ENCODE measurements at regions not wholly inside any gene's neighbourhood (a gene's known extent, or its start where the extent isn't known, plus 50 kb on each side); places are given as distances from the start of the nearest gene placed in this dataset.

GRCh38 chr2:238571661-238572372 lies 145.1 kb downstream of the ASB1 start:
- H3K9me3 ChIP-seq (ENCODE audit: control insufficient read depth in 1 of 2, low read length in 2 of 2), result no peaks in the 10 kb centered on the region
- no peak overlapping the region for H3K4me3 ChIP-seq (ENCODE audit: low read depth in 1 of 2, low read length in 2 of 2)
- H3K27me3 ChIP-seq (ENCODE audit: low read depth, low read length), result no peaks in the 10 kb centered on the region
- H3K27ac ChIP-seq (ENCODE audit: low read length), result no peak overlapping the region
- H3K4me1 ChIP-seq (ENCODE audit: control insufficient read depth in 1 of 2, insufficient read depth in 2 of 2, low read length in 2 of 2), result no peaks in the 10 kb centered on the region
- no peaks in the 10 kb centered on the region for H3K36me3 ChIP-seq (ENCODE audit: control insufficient read depth in 1 of 2, insufficient read depth in 2 of 2, low read length in 2 of 2)

GRCh38 chr2:238573065-238573778 lies 146.5 kb downstream of the ASB1 start:
- H3K27ac ChIP-seq (ENCODE audit: low read length), result no peak overlapping the region
- H3K9me3 ChIP-seq (ENCODE audit: control insufficient read depth in 1 of 2, low read length in 2 of 2), result no peaks in the 10 kb centered on the region

GRCh38 chr2:238573916-238574315 lies 147.2 kb downstream of the ASB1 start:
- no peaks in the 10 kb centered on the region for H3K4me1 ChIP-seq (ENCODE audit: control insufficient read depth in 1 of 2, insufficient read depth in 2 of 2, low read length in 2 of 2)
- H3K9me3 ChIP-seq (ENCODE audit: control insufficient read depth in 1 of 2, low read length in 2 of 2), result no peaks in the 10 kb centered on the region
- H3K27ac ChIP-seq (ENCODE audit: low read length), result no peak overlapping the region
- no peak overlapping the region for H3K4me3 ChIP-seq (ENCODE audit: low read depth in 1 of 2, low read length in 2 of 2)
- H3K36me3 ChIP-seq (ENCODE audit: control insufficient read depth in 1 of 2, insufficient read depth in 2 of 2, low read length in 2 of 2), result no peaks in the 10 kb centered on the region
- no peaks in the 10 kb centered on the region for H3K27me3 ChIP-seq (ENCODE audit: low read depth, low read length)

More at GRCh38 chr2:238573065-238573778, 146.5 kb downstream of the ASB1 start:
- Histone ChIP-seq H3K4me1 (ENCODE audit: control insufficient read depth in 1 of 2, insufficient read depth in 2 of 2, low read length in 2 of 2) (no peaks in the 10 kb centered on the region), H3K4me3 (ENCODE audit: low read depth in 1 of 2, low read length in 2 of 2) (no peak overlapping the region), H3K27me3 (ENCODE audit: low read depth, low read length) (no peaks in the 10 kb centered on the region), H3K36me3 (ENCODE audit: control insufficient read depth in 1 of 2, insufficient read depth in 2 of 2, low read length in 2 of 2) (no peaks in the 10 kb centered on the region)

GRCh38 chr2:238574490-238575271 lies 148.0 kb downstream of the ASB1 start:
- Histone ChIP-seq H3K27me3 (ENCODE audit: low read depth, low read length) (no peaks in the 10 kb centered on the region), H3K36me3 (ENCODE audit: control insufficient read depth in 1 of 2, insufficient read depth in 2 of 2, low read length in 2 of 2) (no peaks in the 10 kb centered on the region), H3K9me3 (ENCODE audit: control insufficient read depth in 1 of 2, low read length in 2 of 2) (no peaks in the 10 kb centered on the region), H3K27ac (ENCODE audit: low read length) (no peak overlapping the region), H3K4me3 (ENCODE audit: low read depth in 1 of 2, low read length in 2 of 2) (no peak overlapping the region), H3K4me1 (ENCODE audit: control insufficient read depth in 1 of 2, insufficient read depth in 2 of 2, low read length in 2 of 2) (no peaks in the 10 kb centered on the region)

GRCh38 chr2:238576674-238577073 lies 149.9 kb downstream of the ASB1 start:
- Histone ChIP-seq H3K9me3 (ENCODE audit: control insufficient read depth in 1 of 2, low read length in 2 of 2) (no peaks in the 10 kb centered on the region), H3K4me3 (ENCODE audit: low read depth in 1 of 2, low read length in 2 of 2) (no peak overlapping the region)

GRCh38 chr2:238578256-238578655 lies 151.5 kb downstream of the ASB1 start:
- Histone ChIP-seq H3K9me3 (ENCODE audit: control insufficient read depth in 1 of 2, low read length in 2 of 2) (no peaks in the 10 kb centered on the region), H3K27ac (ENCODE audit: low read length) (no peak overlapping the region), H3K36me3 (ENCODE audit: control insufficient read depth in 1 of 2, insufficient read depth in 2 of 2, low read length in 2 of 2) (no peaks in the 10 kb centered on the region), H3K4me1 (ENCODE audit: control insufficient read depth in 1 of 2, insufficient read depth in 2 of 2, low read length in 2 of 2) (no peaks in the 10 kb centered on the region), H3K4me3 (ENCODE audit: low read depth in 1 of 2, low read length in 2 of 2) (no peak overlapping the region), H3K27me3 (ENCODE audit: low read depth, low read length) (no peaks in the 10 kb centered on the region)

More at GRCh38 chr2:238576674-238577073, 149.9 kb downstream of the ASB1 start:
- Histone ChIP-seq H3K36me3 (ENCODE audit: control insufficient read depth in 1 of 2, insufficient read depth in 2 of 2, low read length in 2 of 2) (no peaks in the 10 kb centered on the region), H3K4me1 (ENCODE audit: control insufficient read depth in 1 of 2, insufficient read depth in 2 of 2, low read length in 2 of 2) (no peaks in the 10 kb centered on the region), H3K27me3 (ENCODE audit: low read depth, low read length) (no peaks in the 10 kb centered on the region), H3K27ac (ENCODE audit: low read length) (no peak overlapping the region)

- H3K4me1 ChIP-seq (ENCODE audit: control insufficient read depth in 1 of 2, insufficient read depth in 2 of 2, low read length in 2 of 2), result no peaks in the 10 kb centered on the region
- H3K27me3 ChIP-seq (ENCODE audit: low read depth, low read length), result no peaks in the 10 kb centered on the region
- H3K9me3 ChIP-seq (ENCODE audit: control insufficient read depth in 1 of 2, low read length in 2 of 2), result peaks cover 0 to 2% of the 10 kb centered on the region in 2 donors
- H3K36me3 ChIP-seq (ENCODE audit: control insufficient read depth in 1 of 2, insufficient read depth in 2 of 2, low read length in 2 of 2), result no peaks in the 10 kb centered on the region
- no peak overlapping the region for H3K27ac ChIP-seq (ENCODE audit: low read length)
- no peak overlapping the region for H3K4me3 ChIP-seq (ENCODE audit: low read depth in 1 of 2, low read length in 2 of 2)
These were observed 153.8 kb downstream of the ASB1 start for GRCh38 chr2:238580486-238580885.

- H3K4me3 ChIP-seq (ENCODE audit: low read depth in 1 of 2, low read length in 2 of 2), result no peak overlapping the region
- no peaks in the 10 kb centered on the region for H3K4me1 ChIP-seq (ENCODE audit: control insufficient read depth in 1 of 2, insufficient read depth in 2 of 2, low read length in 2 of 2)
- no peaks in the 10 kb centered on the region for H3K36me3 ChIP-seq (ENCODE audit: control insufficient read depth in 1 of 2, insufficient read depth in 2 of 2, low read length in 2 of 2)
- no peak overlapping the region for H3K27ac ChIP-seq (ENCODE audit: low read length)
- H3K27me3 ChIP-seq (ENCODE audit: low read depth, low read length), result no peaks in the 10 kb centered on the region
- peaks cover 0 to 2% of the 10 kb centered on the region in 2 donors for H3K9me3 ChIP-seq (ENCODE audit: control insufficient read depth in 1 of 2, low read length in 2 of 2)
These were observed 154.4 kb downstream of the ASB1 start for GRCh38 chr2:238581126-238581525.

- Histone ChIP-seq H3K27ac (ENCODE audit: low read length) (no peak overlapping the region), H3K4me3 (ENCODE audit: low read depth in 1 of 2, low read length in 2 of 2) (no peak overlapping the region)
These were observed 155.4 kb downstream of the ASB1 start for GRCh38 chr2:238582159-238582558.

GRCh38 chr2:238584617-238585016 lies 157.9 kb downstream of the ASB1 start:
- Histone ChIP-seq H3K27ac (ENCODE audit: low read length) (no peak overlapping the region), H3K4me3 (ENCODE audit: low read depth in 1 of 2, low read length in 2 of 2) (no peak overlapping the region), H3K4me1 (ENCODE audit: control insufficient read depth in 1 of 2, insufficient read depth in 2 of 2, low read length in 2 of 2) (no peaks in the 10 kb centered on the region), H3K27me3 (ENCODE audit: low read depth, low read length) (no peaks in the 10 kb centered on the region), H3K9me3 (ENCODE audit: control insufficient read depth in 1 of 2, low read length in 2 of 2) (peaks cover 0 to 2% of the 10 kb centered on the region in 2 donors), H3K36me3 (ENCODE audit: control insufficient read depth in 1 of 2, insufficient read depth in 2 of 2, low read length in 2 of 2) (no peaks in the 10 kb centered on the region)

More at GRCh38 chr2:238582159-238582558, 155.4 kb downstream of the ASB1 start:
- no peaks in the 10 kb centered on the region for H3K4me1 ChIP-seq (ENCODE audit: control insufficient read depth in 1 of 2, insufficient read depth in 2 of 2, low read length in 2 of 2)
- peaks cover 0 to 2% of the 10 kb centered on the region in 2 donors for H3K9me3 ChIP-seq (ENCODE audit: control insufficient read depth in 1 of 2, low read length in 2 of 2)
- no peaks in the 10 kb centered on the region for H3K36me3 ChIP-seq (ENCODE audit: control insufficient read depth in 1 of 2, insufficient read depth in 2 of 2, low read length in 2 of 2)
- no peaks in the 10 kb centered on the region for H3K27me3 ChIP-seq (ENCODE audit: low read depth, low read length)
